Dedifferentiated amniotic fluid mesenchymal stem cell (primary cell): ENCODE measurements at regions not wholly inside any gene's neighbourhood (a gene's known extent, or its start where the extent isn't known, plus 50 kb on each side); places are given as distances from the start of the nearest gene placed in this dataset.

Source experiments
- DNase-seq: peaks from one replicate; pipeline ENCODE4 v3.0.0-alpha.2; 2016; ENCODE audit errors: extremely low spot score

GRCh38 chr18:24530630-24531111 lies 70.2 kb downstream of the HRH4 start:
- DNase-seq = no peak

- DNase-seq = no peak
These were observed 73.8 kb downstream of the HRH4 start for GRCh38 chr18:24534271-24534670.

- DNase-seq = no peak
These were observed 74.3 kb downstream of the HRH4 start for GRCh38 chr18:24534737-24535136.

GRCh38 chr18:24535527-24536295 lies 75.3 kb downstream of the HRH4 start:
- no peak for DNase-seq

GRCh38 chr18:24536326-24536725 lies 75.9 kb downstream of the HRH4 start:
- no peak for DNase-seq

- DNase-seq = no peak
These were observed 76.4 kb downstream of the HRH4 start for GRCh38 chr18:24536834-24537233.

- DNase-seq = no peak
These were observed 78.2 kb downstream of the HRH4 start for GRCh38 chr18:24538414-24539264.

GRCh38 chr18:24539866-24540617 lies 79.6 kb downstream of the HRH4 start:
- DNase-seq = no peak

GRCh38 chr18:24540896-24541295 lies 80.5 kb downstream of the HRH4 start:
- DNase-seq = no peak

GRCh38 chr18:24543086-24543794 lies 82.8 kb downstream of the HRH4 start:
- no peak for DNase-seq

- DNase-seq = no peak
These were observed 83.5 kb downstream of the HRH4 start for GRCh38 chr18:24543795-24544498.

- no peak for DNase-seq
These were observed 84.5 kb downstream of the HRH4 start for GRCh38 chr18:24544949-24545348.

GRCh38 chr18:24545651-24546050 lies 85.2 kb downstream of the HRH4 start:
- DNase-seq = no peak

GRCh38 chr18:24546307-24546706 lies 85.9 kb downstream of the HRH4 start:
- DNase-seq = no peak

- no peak for DNase-seq
These were observed 88.1 kb downstream of the HRH4 start for GRCh38 chr18:24548583-24548982.

- no peak for DNase-seq
These were observed 91.8 kb downstream of the HRH4 start for GRCh38 chr18:24552218-24552617.

GRCh38 chr18:24553571-24554285 lies 93.3 kb downstream of the HRH4 start:
- DNase-seq = no peak

- no peak for DNase-seq
These were observed 98.0 kb downstream of the HRH4 start for GRCh38 chr18:24558403-24558802.

- no peak for DNase-seq
These were observed 99.1 kb downstream of the HRH4 start for GRCh38 chr18:24559526-24559925.

- no peak for DNase-seq
These were observed 100.1 kb downstream of the HRH4 start for GRCh38 chr18:24560511-24560981.
